ENCODE measurements at regions not wholly inside any gene's neighbourhood (a gene's known extent, or its start where the extent isn't known, plus 50 kb on each side); places are given as distances from the start of the nearest gene placed in this dataset.

DNA sequence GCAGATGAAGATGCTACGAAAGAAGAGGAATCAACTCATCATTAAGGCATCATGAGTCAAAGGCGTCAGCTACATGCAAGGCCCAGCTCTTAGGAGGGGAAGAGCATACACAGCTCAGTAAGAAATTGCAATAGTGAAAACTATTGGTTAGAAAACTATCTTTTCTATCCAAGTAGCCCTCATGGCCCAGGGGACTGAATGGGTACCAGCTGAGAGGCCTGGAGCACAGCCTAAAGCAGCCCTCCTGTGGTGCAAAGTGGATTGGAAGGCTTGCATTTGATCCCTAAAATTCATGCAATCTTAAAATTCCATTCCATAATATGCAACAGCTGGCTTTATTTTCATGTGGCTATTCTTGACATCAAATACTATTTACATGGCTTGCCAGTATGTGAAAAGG lies 251.8 kb upstream of the USP24 start:
- no peak for DNase-seq (ENCODE audit: low read depth, low spot score)
- no peak overlapping the region for H3K4me3 ChIP-seq (ENCODE audit: low read depth, low read length)
- TF ChIP-seq CTCF (IDR thresholded peaks at IDR 0.05; ENCODE audit: insufficient read depth, low read length, missing control alignments): no peak
- POLR2A ChIA-PET: no interaction called here
- CTCF ChIA-PET: interaction anchor here (0.8 to 1.5 kb wide), 3 partner anchors 12 to 91 kb away, joined by 3 to 5 read pairs (median 5); no protein-coding TSS in a partner anchor

- no peak for TF ChIP-seq CTCF (IDR thresholded peaks at IDR 0.05; ENCODE audit: insufficient read depth, low read length, missing control alignments)
- H3K4me3 ChIP-seq (ENCODE audit: low read depth, low read length): no peak overlapping the region
- DNase-seq (ENCODE audit: low read depth, low spot score): no peak
- POLR2A ChIA-PET: no interaction called here
- CTCF ChIA-PET: interaction anchor here (0.8 to 1.5 kb wide), 3 partner anchors 13 to 90 kb away, joined by 3 to 5 read pairs (median 5); no protein-coding TSS in a partner anchor
Observed at GRCh38 chr1:55466373-55466772, 251.2 kb upstream of the USP24 start.

- DNase-seq (ENCODE audit: low read depth, low spot score): no peak
- TF ChIP-seq CTCF (IDR thresholded peaks at IDR 0.05; ENCODE audit: insufficient read depth, low read length, missing control alignments): no peak
- ChIA-PET POLR2A (interaction anchor here (0.7 kb wide), 1 partner anchor 36 kb away, joined by 3 read pairs; no protein-coding TSS in a partner anchor), CTCF (interaction anchor here (1.0 to 2.0 kb wide), 5 partner anchors 12 to 178 kb away, joined by 4 to 8 read pairs (median 5); no protein-coding TSS in a partner anchor)
- no peak overlapping the region for H3K4me3 ChIP-seq (ENCODE audit: low read depth, low read length)
Observed at GRCh38 chr1:55464550-55464949, 249.4 kb upstream of the USP24 start.

DNA sequence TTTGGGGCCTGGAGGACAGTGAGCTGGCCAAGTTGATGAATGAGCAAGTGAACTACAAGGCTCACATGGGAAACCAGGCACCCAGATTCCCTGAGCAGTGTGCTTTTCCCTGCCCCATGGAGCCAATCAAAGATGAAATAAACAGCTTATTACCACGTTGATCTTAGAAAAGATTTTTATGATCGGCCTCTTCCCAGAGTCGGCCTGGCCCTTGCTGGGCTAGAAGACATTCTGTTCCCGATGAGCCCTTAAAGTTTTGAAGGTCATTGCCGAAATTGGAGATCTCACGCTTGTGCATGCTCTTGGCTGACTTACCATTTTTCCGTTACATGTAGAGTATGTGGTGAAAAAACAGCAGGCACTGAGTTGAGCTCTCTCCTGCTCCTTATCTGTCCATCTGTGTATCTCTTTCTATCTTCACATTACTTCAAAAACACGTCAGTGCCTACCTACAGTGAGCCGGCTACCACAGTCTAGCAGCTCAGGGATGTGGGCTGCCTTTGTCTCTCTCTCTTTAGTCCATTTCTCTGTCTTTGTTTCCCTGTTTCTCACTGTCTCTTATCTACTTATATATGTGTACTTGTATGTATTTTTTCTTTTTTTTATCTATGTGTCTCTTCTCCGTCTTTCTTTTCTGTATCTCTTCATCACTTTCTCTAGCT lies 248.8 kb upstream of the USP24 start:
- TF ChIP-seq CTCF (IDR thresholded peaks at IDR 0.05; ENCODE audit: insufficient read depth, low read length, missing control alignments): no peak
- no peak for DNase-seq (ENCODE audit: low read depth, low spot score)
- H3K4me3 ChIP-seq (ENCODE audit: low read depth, low read length): no peak overlapping the region
- ChIA-PET CTCF (interaction anchor here (1.0 to 2.0 kb wide), 5 partner anchors 12 to 178 kb away, joined by 4 to 8 read pairs (median 5); no protein-coding TSS in a partner anchor), POLR2A (no interaction called here)

GRCh38 chr1:55457874-55458273 lies 242.7 kb upstream of the USP24 start:
- no peak overlapping the region for H3K4me3 ChIP-seq (ENCODE audit: low read depth, low read length)
- TF ChIP-seq CTCF (IDR thresholded peaks at IDR 0.05; ENCODE audit: insufficient read depth, low read length, missing control alignments): no peak
- DNase-seq (ENCODE audit: low read depth, low spot score): no peak
- POLR2A ChIA-PET: no interaction called here
- CTCF ChIA-PET: interaction anchor here (1.0 kb wide), 1 partner anchor 120 kb away, joined by 3 read pairs; no protein-coding TSS in a partner anchor

DNA sequence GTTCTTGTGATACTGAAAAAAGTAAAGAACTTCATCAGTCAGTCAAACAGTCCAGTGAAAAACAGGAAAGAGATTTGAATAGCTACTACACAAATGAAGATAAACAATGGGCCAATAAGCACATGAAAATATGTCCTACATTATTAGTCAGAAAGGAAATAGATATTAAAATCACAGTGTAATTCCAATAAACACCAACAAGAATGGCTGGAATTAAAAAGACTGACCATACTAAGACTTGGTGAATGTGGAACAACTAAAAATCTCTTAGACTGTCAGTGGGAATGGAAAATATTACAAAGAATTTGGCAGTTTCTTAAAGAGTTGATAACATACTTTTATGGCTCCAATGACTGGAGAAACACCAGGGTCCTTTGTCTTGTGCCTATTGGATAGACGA lies 241.8 kb upstream of the USP24 start:
- TF ChIP-seq CTCF (IDR thresholded peaks at IDR 0.05; ENCODE audit: insufficient read depth, low read length, missing control alignments): no peak
- no peak overlapping the region for H3K4me3 ChIP-seq (ENCODE audit: low read depth, low read length)
- ChIA-PET CTCF (interaction anchor here (1.0 kb wide), 1 partner anchor 119 kb away, joined by 3 read pairs; no protein-coding TSS in a partner anchor), POLR2A (no interaction called here)
- no peak for DNase-seq (ENCODE audit: low read depth, low spot score)

Data from AG04449 (cell line).